ENCODE measurements at regions not wholly inside any gene's neighbourhood (a gene's known extent, or its start where the extent isn't known, plus 50 kb on each side); places are given as distances from the start of the nearest gene placed in this dataset.
"Not testable (repeated sequence)": the region's sequence is repeated elsewhere in the genome, so short reads cannot be mapped to it uniquely, and the experiment has no call there.

DNA sequence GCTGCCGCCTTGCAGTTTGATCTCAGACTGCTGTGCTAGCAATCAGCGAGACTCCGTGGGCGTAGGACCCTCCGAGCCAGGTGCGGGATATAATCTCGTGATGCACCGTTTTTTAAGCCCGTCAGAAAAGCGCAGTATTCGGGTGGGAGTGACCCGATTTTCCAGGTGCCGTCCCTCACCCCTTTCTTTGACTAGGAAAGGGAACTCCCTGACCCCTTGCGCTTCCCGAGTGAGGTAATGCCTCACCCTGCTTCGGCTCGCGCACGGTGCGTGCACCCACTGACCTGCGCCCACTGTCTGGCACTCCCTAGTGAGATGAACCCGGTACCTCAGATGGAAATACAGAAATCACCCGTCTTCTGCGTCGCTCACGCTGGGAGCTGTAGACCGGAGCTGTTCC, 438.5 kb upstream of the CDH10 start:
- TF ChIP-seq, protein P1, sequence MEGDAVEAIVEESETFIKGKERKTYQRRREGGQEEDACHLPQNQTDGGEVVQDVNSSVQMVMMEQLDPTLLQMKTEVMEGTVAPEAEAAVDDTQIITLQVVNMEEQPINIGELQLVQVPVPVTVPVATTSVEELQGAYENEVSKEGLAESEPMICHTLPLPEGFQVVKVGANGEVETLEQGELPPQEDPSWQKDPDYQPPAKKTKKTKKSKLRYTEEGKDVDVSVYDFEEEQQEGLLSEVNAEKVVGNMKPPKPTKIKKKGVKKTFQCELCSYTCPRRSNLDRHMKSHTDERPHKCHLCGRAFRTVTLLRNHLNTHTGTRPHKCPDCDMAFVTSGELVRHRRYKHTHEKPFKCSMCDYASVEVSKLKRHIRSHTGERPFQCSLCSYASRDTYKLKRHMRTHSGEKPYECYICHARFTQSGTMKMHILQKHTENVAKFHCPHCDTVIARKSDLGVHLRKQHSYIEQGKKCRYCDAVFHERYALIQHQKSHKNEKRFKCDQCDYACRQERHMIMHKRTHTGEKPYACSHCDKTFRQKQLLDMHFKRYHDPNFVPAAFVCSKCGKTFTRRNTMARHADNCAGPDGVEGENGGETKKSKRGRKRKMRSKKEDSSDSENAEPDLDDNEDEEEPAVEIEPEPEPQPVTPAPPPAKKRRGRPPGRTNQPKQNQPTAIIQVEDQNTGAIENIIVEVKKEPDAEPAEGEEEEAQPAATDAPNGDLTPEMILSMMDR (IDR thresholded peaks at IDR 0.05; ENCODE audit: low read depth, low read length), result not testable (repeated sequence)
- TF ChIP-seq, protein P2, sequence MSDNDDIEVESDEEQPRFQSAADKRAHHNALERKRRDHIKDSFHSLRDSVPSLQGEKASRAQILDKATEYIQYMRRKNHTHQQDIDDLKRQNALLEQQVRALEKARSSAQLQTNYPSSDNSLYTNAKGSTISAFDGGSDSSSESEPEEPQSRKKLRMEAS (IDR thresholded peaks at IDR 0.05; ENCODE audit: low read depth, low read length), result not testable (repeated sequence)

Measured in NB4 (cell line).